ENCODE measurements at regions not wholly inside any gene's neighbourhood (a gene's known extent, or its start where the extent isn't known, plus 50 kb on each side); places are given as distances from the start of the nearest gene placed in this dataset.

- Mint-ChIP-seq H3K9me3 (no peaks in the 10 kb centered on the region; a peak in 1 of 5 replicates), H3K27me3 (ENCODE audit: low read depth) (no peaks in the 10 kb centered on the region), H3K27ac (no peak overlapping the region), H3K4me1 (peaks cover 7 to 9% of the 10 kb centered on the region in 2 experiments; a peak in 2 of 4 replicates), H3K4me3 (no peak overlapping the region), H3K36me3 (ENCODE audit: insufficient read depth in 1 of 3, low read depth in 3 of 3) (no peaks in the 10 kb centered on the region)
- Histone ChIP-seq H4K20me1 (ENCODE audit: control insufficient read depth, insufficient read depth, insufficient read length) (no peaks in the 10 kb centered on the region), H3K4ac (ENCODE audit: low read depth, low read length) (no peak overlapping the region), H4K5ac (ENCODE audit: insufficient read length, low read depth, low read length) (no peak overlapping the region), H3K79me1 (ENCODE audit: insufficient read depth, low read depth, low read length, poor library complexity, severe bottlenecking) (no peaks in the 10 kb centered on the region), H3K27ac (ENCODE audit: insufficient read length, low read depth, low read length) (no peak overlapping the region), H2BK5ac (ENCODE audit: insufficient read length, low read length) (no peak overlapping the region), H3K27me3 (ENCODE audit: insufficient read depth, low read length) (no peaks in the 10 kb centered on the region), H2BK20ac (ENCODE audit: low read depth, low read length, poor library complexity, severe bottlenecking) (no peak overlapping the region), H2BK15ac (ENCODE audit: low read depth, low read length) (no peak overlapping the region), H3K4me2 (ENCODE audit: insufficient read depth, insufficient read length, low read length) (no peak overlapping the region), H2BK120ac (ENCODE audit: low read depth, low read length, poor library complexity, severe bottlenecking) (no peak overlapping the region), H2AK5ac (ENCODE audit: insufficient read length, low read length) (no peak overlapping the region), H3K23ac (ENCODE audit: insufficient read length, low read depth, low read length) (no peak overlapping the region), H2AFZ (ENCODE audit: low read length) (no peak overlapping the region), H4K91ac (ENCODE audit: insufficient read length, low read depth, low read length) (no peak overlapping the region), H3K14ac (ENCODE audit: insufficient read depth, low read length) (no peak overlapping the region), H3K56ac (ENCODE audit: insufficient read length, low read depth, low read length) (no peak overlapping the region), H4K8ac (replicated peaks; ENCODE audit: insufficient read length, low read depth, low read length) (no peak overlapping the region), H2BK12ac (ENCODE audit: insufficient read length, low read depth, low read length) (no peak overlapping the region), H3K9ac (ENCODE audit: extremely low read depth, insufficient read length, low read length) (no peak overlapping the region), H3K79me2 (ENCODE audit: insufficient read depth, low read length) (no peaks in the 10 kb centered on the region), H3K18ac (ENCODE audit: insufficient read length, low read depth, low read length) (no peak overlapping the region), H3K9me3 (ENCODE audit: control insufficient read depth, low read depth, low read length) (no peaks in the 10 kb centered on the region), H3K4me1 (ENCODE audit: insufficient read depth, low read length) (no peaks in the 10 kb centered on the region), H3K23me2 (ENCODE audit: insufficient read length, low read depth, low read length, poor library complexity, severe bottlenecking) (no peaks in the 10 kb centered on the region), H3T11ph (ENCODE audit: low read length) (no peak overlapping the region)
- no peak for DNase-seq
- TF ChIP-seq CTCF (conservative IDR thresholded peaks at IDR 0.05) = no peak
Observed at GRCh38 chr1:163914785-163915413, 593.1 kb downstream of the NUF2 start.
